ENCODE measurements at regions not wholly inside any gene's neighbourhood (a gene's known extent, or its start where the extent isn't known, plus 50 kb on each side); places are given as distances from the start of the nearest gene placed in this dataset.

GRCh38 chr1:219081943-219082925, 91.4 kb upstream of the LYPLAL1 start:
- no peak for TF ChIP-seq CTCF (IDR thresholded peaks at IDR 0.05; ENCODE audit: insufficient read depth, low read length, poor library complexity, severe bottlenecking)
- TF ChIP-seq EZH2phosphoT487 (conservative IDR thresholded peaks at IDR 0.05; ENCODE audit: low read length): no peak
